Stimulated activated CD8-positive, alpha-beta memory T cell treated with anti-CD3 and anti-CD28 coated beads, Interleukin-4, amount 100 ng/mL, for 4 hours (primary cell): ENCODE measurements at regions not wholly inside any gene's neighbourhood (a gene's known extent, or its start where the extent isn't known, plus 50 kb on each side); places are given as distances from the start of the nearest gene placed in this dataset.
A peak's percentile ranks its signal among the peaks of the same experiment; 100 is the strongest.

Source experiments
- DNase-seq, 2 donors: peaks; one replicate each; pipeline ENCODE4 v3.0.0-alpha.2; 2020; ENCODE audit warnings: low read depth in 2 of 2, low spot score in 1 of 2

- DNase-seq: no peak
Measured at GRCh38 chr12:92650228-92650822, 52.5 kb upstream of the PLEKHG7 start.

GRCh38 chr12:92649511-92650227 lies 53.1 kb upstream of the PLEKHG7 start:
- DNase-seq: peak; percentile 28 to 29

DNA sequence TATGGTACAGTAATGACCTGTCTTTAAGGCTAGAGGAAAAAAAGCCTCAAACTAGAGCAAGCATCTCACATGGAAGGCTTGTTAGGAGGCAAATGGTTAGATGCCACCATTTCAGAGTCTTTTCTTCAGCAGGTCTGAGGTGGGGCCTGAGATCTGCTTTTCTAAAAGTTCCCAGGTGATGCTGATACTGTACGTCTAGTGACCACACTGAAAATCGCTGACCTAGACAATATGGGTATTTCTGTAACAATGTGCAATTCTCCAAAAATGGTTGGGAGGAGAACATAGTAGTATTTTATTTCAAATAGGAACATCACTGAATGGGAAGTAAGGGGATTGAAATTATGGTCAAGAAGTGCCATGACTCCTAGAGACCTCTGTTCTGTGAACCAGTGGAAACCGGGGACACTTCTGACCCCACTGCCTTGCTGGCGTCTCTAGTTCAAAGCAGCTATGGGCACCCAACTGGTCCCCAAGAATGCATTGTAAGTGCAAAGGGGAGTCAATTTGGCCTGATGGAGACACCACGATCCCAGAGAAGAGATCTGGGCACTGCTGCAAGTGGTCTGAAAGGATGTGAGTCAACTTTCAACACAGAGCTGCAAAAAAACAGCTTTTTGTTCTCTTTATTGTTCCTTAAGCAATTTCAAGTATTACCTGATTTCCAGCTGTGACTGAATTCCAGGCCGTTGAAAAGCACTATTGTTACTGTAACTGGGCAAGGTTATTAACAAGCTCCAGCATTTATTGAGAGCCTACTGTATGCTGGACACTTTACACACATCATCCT lies 54.4 kb upstream of the PLEKHG7 start:
- DNase-seq: no peak

DNA sequence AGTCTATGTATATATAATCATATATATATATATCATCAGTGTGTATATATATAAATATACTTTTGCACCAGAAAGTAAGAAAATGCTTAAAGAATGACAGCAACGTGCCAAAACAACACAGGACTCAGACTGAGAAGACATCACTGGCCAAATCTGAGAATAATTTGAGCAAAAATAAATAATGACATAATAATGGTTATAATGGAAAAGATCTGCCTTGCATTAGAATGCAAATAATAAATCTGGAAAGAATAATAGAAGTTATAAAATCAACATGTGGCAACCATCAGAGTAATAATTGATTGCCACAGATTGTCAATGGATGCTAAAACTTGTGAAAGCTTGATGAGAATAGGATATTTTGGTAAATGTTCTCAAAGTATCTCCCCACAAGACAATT lies 61.5 kb upstream of the PLEKHG7 start:
- DNase-seq: no peak

DNA sequence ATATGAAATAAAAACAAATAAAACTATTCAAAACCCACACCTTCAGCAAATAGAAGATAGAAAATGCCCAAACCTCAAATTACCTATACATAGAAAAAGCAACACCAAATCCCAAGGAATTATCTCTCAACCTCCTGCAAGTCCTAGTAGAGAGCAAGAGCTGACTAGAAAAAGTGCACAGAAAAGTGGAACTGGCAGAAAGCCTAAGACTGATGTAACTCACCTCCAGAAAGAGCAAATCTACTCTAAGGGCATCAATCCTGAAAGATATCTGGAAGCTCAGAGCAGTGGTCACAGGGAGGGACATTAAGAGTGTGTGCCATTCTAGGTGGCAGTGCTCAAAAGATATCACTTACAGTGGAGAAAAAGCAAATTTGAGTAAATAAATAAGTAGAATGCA lies 62.1 kb upstream of the PLEKHG7 start:
- DNase-seq: no peak

GRCh38 chr12:92639017-92639416 lies 63.8 kb upstream of the PLEKHG7 start:
- DNase-seq: no peak

GRCh38 chr12:92634730-92635129 lies 68.1 kb upstream of the PLEKHG7 start:
- DNase-seq: no peak

- no peak for DNase-seq
Measured at GRCh38 chr12:92634202-92634601, 68.6 kb upstream of the PLEKHG7 start.

DNA sequence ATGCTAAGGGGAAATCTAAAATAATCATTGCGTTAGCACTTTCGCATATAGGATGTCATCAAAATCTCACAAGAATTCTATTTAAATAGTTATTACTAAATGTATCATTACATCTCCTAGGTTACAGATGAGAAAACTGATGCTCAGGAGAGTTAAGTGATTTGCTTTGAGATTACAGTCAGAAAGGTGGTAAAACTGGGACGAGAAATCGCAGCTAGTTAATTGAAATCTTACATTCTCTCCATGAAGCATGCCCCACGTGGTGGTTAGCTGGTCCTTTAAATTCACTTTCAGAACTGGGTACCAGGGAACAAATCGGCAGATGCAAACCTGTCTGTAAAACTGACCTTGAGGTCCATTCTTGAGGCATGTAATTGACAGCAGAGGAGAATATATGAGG lies 71.8 kb upstream of the PLEKHG7 start:
- DNase-seq: no peak

DNA sequence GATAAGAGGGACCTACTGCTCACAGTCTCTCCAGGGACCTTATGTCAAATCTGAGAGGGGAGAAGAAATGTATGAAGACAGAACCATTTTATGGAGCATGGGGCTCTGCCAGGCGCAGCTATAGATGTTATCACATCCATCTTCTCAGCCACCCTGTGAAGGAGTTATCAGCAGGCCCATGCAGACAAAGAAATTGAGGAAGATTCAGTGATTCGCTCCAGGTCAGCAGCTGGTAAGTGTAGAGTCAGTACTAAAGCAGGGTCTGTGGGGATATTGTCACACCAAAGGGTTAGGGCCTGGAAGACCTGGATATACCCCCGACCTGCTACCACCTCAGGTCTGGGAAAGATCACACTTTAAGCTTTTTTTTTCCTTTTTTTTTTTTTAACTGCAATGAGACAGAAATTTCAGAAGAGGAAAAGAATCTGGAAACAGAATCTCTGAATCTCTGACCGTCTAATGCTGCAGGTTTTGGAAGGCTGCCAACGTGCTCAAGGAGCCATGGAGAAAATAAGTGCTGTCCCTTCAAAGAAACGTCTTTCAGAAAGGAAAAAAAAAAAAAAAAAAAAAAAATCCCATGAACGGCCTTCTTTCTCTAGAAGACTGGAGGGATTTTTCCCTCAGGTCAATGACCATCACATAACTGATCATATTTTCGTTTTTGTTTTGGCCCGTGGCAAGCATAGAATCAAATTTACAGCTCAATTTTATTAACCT lies 73.3 kb upstream of the PLEKHG7 start:
- DNase-seq: no peak

DNA sequence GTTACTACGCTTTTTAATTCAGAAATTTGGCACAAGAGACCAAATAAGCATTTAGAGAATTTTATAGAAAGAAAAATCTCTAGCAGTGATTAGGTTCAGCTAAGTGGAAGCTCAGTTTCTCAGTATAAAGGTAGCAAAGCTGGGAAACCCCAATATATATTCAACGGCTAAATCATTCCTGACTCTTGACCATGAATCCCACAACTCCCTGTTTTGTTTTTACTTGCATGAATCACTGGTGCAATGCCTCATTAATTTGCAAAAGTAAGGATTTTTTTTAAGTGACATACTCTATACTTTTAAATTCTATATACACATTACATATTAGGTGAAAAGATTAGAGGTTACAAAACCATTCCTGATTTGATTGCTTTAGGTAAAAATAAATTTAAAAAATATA lies 74.3 kb upstream of the PLEKHG7 start:
- no peak for DNase-seq

- no peak for DNase-seq
Measured at GRCh38 chr12:92627511-92627910, 75.3 kb upstream of the PLEKHG7 start.

- DNase-seq: no peak
Measured at GRCh38 chr12:92625639-92626310, 77.0 kb upstream of the PLEKHG7 start.

- no peak for DNase-seq
Measured at GRCh38 chr12:92624236-92624635, 78.6 kb upstream of the PLEKHG7 start.

- no peak for DNase-seq
Measured at GRCh38 chr12:92623386-92623785, 79.4 kb upstream of the PLEKHG7 start.

GRCh38 chr12:92621833-92622232 lies 81.0 kb upstream of the PLEKHG7 start:
- DNase-seq: no peak

GRCh38 chr12:92621312-92621711 lies 81.5 kb upstream of the PLEKHG7 start:
- DNase-seq: no peak

- DNase-seq: no peak
Measured at GRCh38 chr12:92619730-92620684, 82.8 kb upstream of the PLEKHG7 start.

GRCh38 chr12:92619026-92619425 lies 83.8 kb upstream of the PLEKHG7 start:
- DNase-seq: no peak

DNA sequence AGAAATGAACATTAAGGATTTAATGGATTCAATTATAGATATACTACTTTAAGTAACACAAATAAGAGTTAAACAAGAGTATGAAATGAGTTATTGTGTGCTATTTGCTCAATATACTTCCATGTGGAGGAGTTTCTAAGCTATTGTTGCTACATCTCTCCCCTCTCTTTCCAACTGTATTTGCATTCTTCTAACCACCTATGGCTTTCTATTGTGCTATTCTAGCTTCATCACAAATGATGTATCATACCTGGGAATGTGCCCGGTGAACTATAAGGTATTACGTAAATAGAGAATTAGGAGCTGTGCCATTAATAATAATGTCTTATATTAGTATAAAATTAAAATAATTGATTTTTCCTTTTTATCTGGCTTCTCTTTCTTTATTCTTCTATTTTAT lies 87.1 kb upstream of the PLEKHG7 start:
- DNase-seq: no peak
